DOHH2 (cell line): ENCODE measurements at regions not wholly inside any gene's neighbourhood (a gene's known extent, or its start where the extent isn't known, plus 50 kb on each side); places are given as distances from the start of the nearest gene placed in this dataset.

Experiments used
- EZH2phosphoT487 ChIP-seq: fragments of 200-600 bp; sonication (generic); IDR thresholded peaks from 2 replicates; pipeline ENCODE4 v1.6.1; 2017; ENCODE audit warnings: borderline replicate concordance, mild to moderate bottlenecking, antibody characterized with exemption, low read length, moderate library complexity, mixed read lengths
- TF ChIP-seq, protein P1 (sequence below): fragments of 200-600 bp; sonication (generic); IDR thresholded peaks from one replicate; pipeline ENCODE4 v1.5.1; 2014; ENCODE audit warnings: antibody characterized with exemption, mild to moderate bottlenecking, low read depth, low read length; ENCODE audit not compliant: poor library complexity, severe bottlenecking

DNA sequence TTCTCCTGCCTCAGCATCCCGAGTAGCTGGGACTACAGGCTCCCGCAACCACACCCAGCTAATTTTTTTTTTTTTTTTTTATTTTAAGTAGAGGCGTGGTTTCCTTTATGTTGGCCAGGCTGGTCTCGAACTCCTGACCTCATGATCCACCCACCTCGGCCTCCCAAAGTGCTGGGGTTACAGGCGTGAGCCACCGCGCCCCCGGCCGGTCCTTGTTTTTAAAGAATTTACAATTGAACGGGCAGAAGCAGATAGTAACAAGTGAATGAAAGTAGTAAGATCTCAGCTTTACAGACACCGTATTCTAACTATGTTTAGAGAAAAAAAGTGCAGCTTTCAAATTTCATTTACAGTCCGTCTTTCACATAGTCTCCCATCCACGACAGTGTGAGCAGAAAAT lies 112.5 kb upstream of the VWC2 start:
- TF ChIP-seq, protein P1, sequence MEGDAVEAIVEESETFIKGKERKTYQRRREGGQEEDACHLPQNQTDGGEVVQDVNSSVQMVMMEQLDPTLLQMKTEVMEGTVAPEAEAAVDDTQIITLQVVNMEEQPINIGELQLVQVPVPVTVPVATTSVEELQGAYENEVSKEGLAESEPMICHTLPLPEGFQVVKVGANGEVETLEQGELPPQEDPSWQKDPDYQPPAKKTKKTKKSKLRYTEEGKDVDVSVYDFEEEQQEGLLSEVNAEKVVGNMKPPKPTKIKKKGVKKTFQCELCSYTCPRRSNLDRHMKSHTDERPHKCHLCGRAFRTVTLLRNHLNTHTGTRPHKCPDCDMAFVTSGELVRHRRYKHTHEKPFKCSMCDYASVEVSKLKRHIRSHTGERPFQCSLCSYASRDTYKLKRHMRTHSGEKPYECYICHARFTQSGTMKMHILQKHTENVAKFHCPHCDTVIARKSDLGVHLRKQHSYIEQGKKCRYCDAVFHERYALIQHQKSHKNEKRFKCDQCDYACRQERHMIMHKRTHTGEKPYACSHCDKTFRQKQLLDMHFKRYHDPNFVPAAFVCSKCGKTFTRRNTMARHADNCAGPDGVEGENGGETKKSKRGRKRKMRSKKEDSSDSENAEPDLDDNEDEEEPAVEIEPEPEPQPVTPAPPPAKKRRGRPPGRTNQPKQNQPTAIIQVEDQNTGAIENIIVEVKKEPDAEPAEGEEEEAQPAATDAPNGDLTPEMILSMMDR = no peak
- TF ChIP-seq EZH2phosphoT487 = no peak
